NCI-H2029 (cell line): ENCODE measurements at regions not wholly inside any gene's neighbourhood (a gene's known extent, or its start where the extent isn't known, plus 50 kb on each side); places are given as distances from the start of the nearest gene placed in this dataset.

Source experiments
- DNase-seq: peaks from one replicate; lab custom pipeline; 2025; lab: John Stamatoyannopoulos, UW

GRCh38 chr4:73001885-73002284, 67.6 kb downstream of the COX18 start:
- no peak for DNase-seq

- no peak for DNase-seq
These were observed 72.1 kb downstream of the COX18 start for GRCh38 chr4:72997409-72997808.

GRCh38 chr4:72994670-72995069, 74.8 kb downstream of the COX18 start:
- DNase-seq: no peak

- no peak for DNase-seq
These were observed 75.6 kb downstream of the COX18 start for GRCh38 chr4:72993876-72994275.

- DNase-seq: no peak
These were observed 77.6 kb downstream of the COX18 start for GRCh38 chr4:72991873-72992272.

- DNase-seq: no peak
These were observed 81.5 kb downstream of the COX18 start for GRCh38 chr4:72987741-72988729.

- DNase-seq: no peak
These were observed 85.2 kb downstream of the COX18 start for GRCh38 chr4:72984351-72984750.

- no peak for DNase-seq
These were observed 85.8 kb downstream of the COX18 start for GRCh38 chr4:72983709-72984108.

- no peak for DNase-seq
These were observed 91.5 kb downstream of the COX18 start for GRCh38 chr4:72977936-72978485.

- no peak for DNase-seq
These were observed 94.1 kb downstream of the COX18 start for GRCh38 chr4:72975488-72975784.

GRCh38 chr4:72974694-72975487, 94.6 kb downstream of the COX18 start:
- no peak for DNase-seq

GRCh38 chr4:72971572-72971971, 97.9 kb downstream of the COX18 start:
- DNase-seq: no peak

- no peak for DNase-seq
These were observed 98.8 kb downstream of the COX18 start for GRCh38 chr4:72970756-72971155.

- DNase-seq: no peak
These were observed 99.5 kb downstream of the COX18 start for GRCh38 chr4:72969976-72970375.

- no peak for DNase-seq
These were observed 102.9 kb downstream of the COX18 start for GRCh38 chr4:72966652-72967051.

GRCh38 chr4:72959411-72959810, 110.1 kb downstream of the COX18 start:
- DNase-seq: no peak

GRCh38 chr4:72954811-72955210, 114.7 kb downstream of the COX18 start:
- no peak for DNase-seq

- no peak for DNase-seq
These were observed 115.9 kb downstream of the COX18 start for GRCh38 chr4:72953571-72953970.

GRCh38 chr4:72951628-72952027, 117.9 kb downstream of the COX18 start:
- no peak for DNase-seq

- DNase-seq: no peak
These were observed 118.4 kb downstream of the COX18 start for GRCh38 chr4:72951147-72951546.

GRCh38 chr4:72948080-72948479, 121.4 kb downstream of the COX18 start:
- DNase-seq: no peak

GRCh38 chr4:72945719-72946336, 123.7 kb downstream of the COX18 start:
- DNase-seq: no peak
